H9 (cell line): ENCODE measurements at regions not wholly inside any gene's neighbourhood (a gene's known extent, or its start where the extent isn't known, plus 50 kb on each side); places are given as distances from the start of the nearest gene placed in this dataset.

Experiments used
- DNase-seq: peaks from one replicate; pipeline ENCODE4 v3.0.0-alpha.2; 2017
- H2AFZ ChIP-seq: one replicate; pipeline ENCODE4 v1.6.1; 2013; ENCODE audit warnings: mild to moderate bottlenecking, low read length, control low read depth, moderate library complexity
- H2AK5ac ChIP-seq: 2 replicates; pipeline ENCODE4 v1.6.1; 2013; ENCODE audit warnings: low read length, control low read depth, mixed read lengths; ENCODE audit not compliant: insufficient read length
- H2BK120ac ChIP-seq: one replicate; pipeline ENCODE4 v1.6.1; 2013; ENCODE audit warnings: low read depth, mild to moderate bottlenecking, low read length, control low read depth, inconsistent platforms; ENCODE audit not compliant: poor library complexity, severe bottlenecking
- H2BK12ac ChIP-seq: 2 replicates; pipeline ENCODE4 v1.6.1; 2013; ENCODE audit warnings: low read length, control low read depth, mixed read lengths, low read depth; ENCODE audit not compliant: insufficient read length
- H2BK15ac ChIP-seq: 2 replicates; pipeline ENCODE4 v1.6.1; 2013; ENCODE audit warnings: low read depth, low read length, control low read depth
- H2BK20ac ChIP-seq: one replicate; pipeline ENCODE4 v1.6.1; 2013; ENCODE audit warnings: low read depth, mild to moderate bottlenecking, low read length, control low read depth, inconsistent platforms; ENCODE audit not compliant: poor library complexity, severe bottlenecking
- H2BK5ac ChIP-seq: 2 replicates; pipeline ENCODE4 v1.6.1; 2013; ENCODE audit warnings: low read length, control low read depth, mixed read lengths; ENCODE audit not compliant: insufficient read length
- H3K14ac ChIP-seq: 2 replicates; pipeline ENCODE4 v1.6.1; 2013; ENCODE audit warnings: low read length, control low read depth; ENCODE audit not compliant: insufficient read depth
- H3K18ac ChIP-seq: 2 replicates; pipeline ENCODE4 v1.6.1; 2013; ENCODE audit warnings: low read depth, mild to moderate bottlenecking, mixed read lengths, low read length, control low read depth; ENCODE audit not compliant: insufficient read length
- H3K23ac ChIP-seq: 2 replicates; pipeline ENCODE4 v1.6.1; 2013; ENCODE audit warnings: low read length, control low read depth, mixed read lengths, low read depth; ENCODE audit not compliant: insufficient read length
- H3K23me2 ChIP-seq: 2 replicates; pipeline ENCODE4 v1.6.1; 2013; ENCODE audit warnings: low read depth, mild to moderate bottlenecking, mixed read lengths, low read length, control low read depth; ENCODE audit not compliant: insufficient read length, poor library complexity, severe bottlenecking
- H3K27ac ChIP-seq: 2 replicates; pipeline ENCODE4 v1.5.1; 2013; ENCODE audit warnings: low read length, control low read depth, mixed read lengths, low read depth; ENCODE audit not compliant: insufficient read length
- H3K27me3 ChIP-seq: 2 replicates; pipeline ENCODE4 v1.6.1; 2013; ENCODE audit warnings: low read length, control low read depth, inconsistent platforms; ENCODE audit not compliant: insufficient read depth
- H3K4ac ChIP-seq: 2 replicates; pipeline ENCODE4 v1.6.1; 2013; ENCODE audit warnings: low read depth, mild to moderate bottlenecking, control low read depth, inconsistent platforms, low read length, moderate library complexity
- H3K4me1 ChIP-seq: 2 replicates; pipeline ENCODE4 v1.6.1; 2013; ENCODE audit warnings: low read length, control low read depth, inconsistent platforms; ENCODE audit not compliant: insufficient read depth
- H3K4me2 ChIP-seq: 2 replicates; pipeline ENCODE4 v1.6.1; 2013; ENCODE audit warnings: low read length, control low read depth, mixed read lengths; ENCODE audit not compliant: insufficient read length, insufficient read depth
- H3K56ac ChIP-seq: 2 replicates; pipeline ENCODE4 v1.6.1; 2013; ENCODE audit warnings: low read depth, mild to moderate bottlenecking, mixed read lengths, low read length, control low read depth; ENCODE audit not compliant: insufficient read length
- H3K79me1 ChIP-seq: 2 replicates; pipeline ENCODE4 v1.6.1; 2013; ENCODE audit warnings: low read depth, mild to moderate bottlenecking, moderate library complexity, low read length, control low read depth, inconsistent platforms; ENCODE audit not compliant: insufficient read depth, poor library complexity, severe bottlenecking
- H3K79me2 ChIP-seq: 2 replicates; pipeline ENCODE4 v1.6.1; 2013; ENCODE audit warnings: low read length, control low read depth, inconsistent platforms; ENCODE audit not compliant: insufficient read depth
- H3K9ac ChIP-seq: 2 replicates; pipeline ENCODE4 v1.6.1; 2013; ENCODE audit warnings: low read length, control low read depth, mixed read lengths; ENCODE audit not compliant: insufficient read length; ENCODE audit errors: extremely low read depth
- H3K9me3 ChIP-seq: one replicate; pipeline ENCODE4 v1.6.1; 2013; ENCODE audit warnings: low read depth, low read length, inconsistent platforms; ENCODE audit not compliant: control insufficient read depth
- H3T11ph ChIP-seq: one replicate; pipeline ENCODE4 v1.6.1; 2013; ENCODE audit warnings: mild to moderate bottlenecking, low read length, control low read depth, inconsistent platforms
- H4K20me1 ChIP-seq: one replicate; pipeline ENCODE4 v1.6.1; 2013; ENCODE audit not compliant: control insufficient read depth, insufficient read length, insufficient read depth
- H4K5ac ChIP-seq: 2 replicates; pipeline ENCODE4 v1.6.1; 2013; ENCODE audit warnings: low read depth, mild to moderate bottlenecking, mixed read lengths, low read length, control low read depth; ENCODE audit not compliant: insufficient read length
- H4K8ac ChIP-seq: replicated peaks from 2 replicates; pipeline ENCODE4 v1.6.1; 2013; ENCODE audit warnings: low read length, control low read depth, mixed read lengths, low read depth; ENCODE audit not compliant: insufficient read length
- H4K91ac ChIP-seq: 2 replicates; pipeline ENCODE4 v1.6.1; 2013; ENCODE audit warnings: low read depth, mild to moderate bottlenecking, moderate library complexity, mixed read lengths, low read length, control low read depth; ENCODE audit not compliant: insufficient read length
- H3K27ac Mint-ChIP-seq, 3 experiments: 2 replicates in 2 of 3; 3 replicates in 1 of 3; pipeline ENCODE4 v1.8.0; 2020 to 2021; ENCODE audit warnings: mixed read lengths in 3 of 3, mild to moderate bottlenecking in 1 of 3, moderate library complexity in 1 of 3
- H3K27me3 Mint-ChIP-seq: 2 replicates; pipeline ENCODE4 v1.8.0; 2021; ENCODE audit warnings: low read depth, mild to moderate bottlenecking, moderate library complexity, mixed read lengths
- H3K36me3 Mint-ChIP-seq, 3 experiments: 2 replicates in 2 of 3; 3 replicates in 1 of 3; pipeline ENCODE4 v1.8.0; 2020 to 2021; ENCODE audit warnings: low read depth in 3 of 3, mixed read lengths in 3 of 3; ENCODE audit not compliant: insufficient read depth in 1 of 3
- H3K4me1 Mint-ChIP-seq, 2 experiments: 2 replicates each; pipeline ENCODE4 v1.8.0; 2020; ENCODE audit warnings: mixed read lengths in 2 of 2
- H3K4me3 Mint-ChIP-seq, 2 experiments: 2 replicates in 1 of 2; 3 replicates in 1 of 2; pipeline ENCODE4 v1.8.0; 2020 to 2021; ENCODE audit warnings: mild to moderate bottlenecking in 2 of 2, mixed read lengths in 2 of 2, moderate library complexity in 1 of 2
- H3K9me3 Mint-ChIP-seq, 2 experiments: 2 replicates in 1 of 2; 3 replicates in 1 of 2; pipeline ENCODE4 v1.8.0; 2020; ENCODE audit warnings: mild to moderate bottlenecking in 2 of 2, mixed read lengths in 2 of 2, moderate library complexity in 1 of 2
- WGBS: extraction: QIAGEN DNeasy Blood & Tissue Kit; methylation state at CpG from one replicate; pipeline ENCODE4 v1.1.7; 2013; ENCODE audit warnings: missing lambda C conversion rate, low lambda C conversion rate, mixed read lengths; ENCODE audit not compliant: insufficient read length; ENCODE audit errors: extremely low coverage; 5-methylcytosine and 5-hydroxymethylcytosine counted together
- TF ChIP-seq, protein P1 (sequence below): fragments of 200-600 bp; sonication (generic); conservative IDR thresholded peaks from 3 replicates; pipeline ENCODE4 v1.8.0; 2021; ENCODE audit warnings: antibody characterized with exemption, mild to moderate bottlenecking

DNA sequence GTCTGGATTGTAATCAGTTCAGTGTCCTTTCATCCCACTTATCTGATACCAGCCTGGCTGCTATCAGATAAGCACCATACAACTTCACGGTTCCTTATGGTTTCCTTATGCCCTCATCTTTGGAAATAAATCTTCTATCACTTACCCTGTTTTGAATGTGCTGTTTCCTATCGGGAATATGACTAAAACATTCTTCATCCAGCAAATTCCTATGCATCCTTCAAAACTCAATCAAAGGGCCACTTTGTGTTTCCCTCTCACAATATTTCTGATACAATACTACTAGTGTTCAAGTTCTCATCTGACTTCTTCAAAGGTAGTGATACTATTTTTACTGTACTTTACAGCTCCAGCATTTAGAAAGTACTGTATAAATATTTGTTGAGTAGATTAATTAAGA, 513.2 kb downstream of the OMA1 start:
- Mint-ChIP-seq H3K27me3 (no peaks in the 10 kb centered on the region; the same call in 1 of the 2 replicates), H3K36me3 (peaks cover 0 to 1% (median 0%) of the 10 kb centered on the region in 3 experiments; a peak in 3 of 7 replicates), H3K4me3 (no peak overlapping the region), H3K4me1 (peaks cover 80 to 81% of the 10 kb centered on the region in 2 experiments), H3K9me3 (no peaks in the 10 kb centered on the region; a peak in 1 of 5 replicates), H3K27ac (peak overlapping the region in 2 of 3 experiments; percentile 80 to 95; a peak in 5 of 7 replicates)
- no peak for DNase-seq
- Histone ChIP-seq H3K14ac (no peak overlapping the region), H3K79me2 (no peaks in the 10 kb centered on the region), H2BK20ac (no peak overlapping the region), H4K91ac (no peak overlapping the region), H4K8ac (no peak overlapping the region), H2BK12ac (no peak overlapping the region), H4K20me1 (no peaks in the 10 kb centered on the region), H3K4me2 (no peak overlapping the region), H4K5ac (no peak overlapping the region), H3K27me3 (no peaks in the 10 kb centered on the region), H3K18ac (no peak overlapping the region), H3K4me1 (peaks cover 22% of the 10 kb centered on the region), H3K4ac (no peak overlapping the region), H3K56ac (no peak overlapping the region), H2BK15ac (no peak overlapping the region), H2AK5ac (no peak overlapping the region), H2BK120ac (no peak overlapping the region), H3K27ac (no peak overlapping the region), H2BK5ac (no peak overlapping the region), H3K9ac (no peak overlapping the region), H3K23ac (no peak overlapping the region), H3T11ph (no peak overlapping the region), H3K23me2 (no peaks in the 10 kb centered on the region), H2AFZ (no peak overlapping the region), H3K79me1 (no peaks in the 10 kb centered on the region), H3K9me3 (no peaks in the 10 kb centered on the region)
- WGBS, result no CpG with 5 or more reads among the region's 2 CpGs
- TF ChIP-seq, protein P1, sequence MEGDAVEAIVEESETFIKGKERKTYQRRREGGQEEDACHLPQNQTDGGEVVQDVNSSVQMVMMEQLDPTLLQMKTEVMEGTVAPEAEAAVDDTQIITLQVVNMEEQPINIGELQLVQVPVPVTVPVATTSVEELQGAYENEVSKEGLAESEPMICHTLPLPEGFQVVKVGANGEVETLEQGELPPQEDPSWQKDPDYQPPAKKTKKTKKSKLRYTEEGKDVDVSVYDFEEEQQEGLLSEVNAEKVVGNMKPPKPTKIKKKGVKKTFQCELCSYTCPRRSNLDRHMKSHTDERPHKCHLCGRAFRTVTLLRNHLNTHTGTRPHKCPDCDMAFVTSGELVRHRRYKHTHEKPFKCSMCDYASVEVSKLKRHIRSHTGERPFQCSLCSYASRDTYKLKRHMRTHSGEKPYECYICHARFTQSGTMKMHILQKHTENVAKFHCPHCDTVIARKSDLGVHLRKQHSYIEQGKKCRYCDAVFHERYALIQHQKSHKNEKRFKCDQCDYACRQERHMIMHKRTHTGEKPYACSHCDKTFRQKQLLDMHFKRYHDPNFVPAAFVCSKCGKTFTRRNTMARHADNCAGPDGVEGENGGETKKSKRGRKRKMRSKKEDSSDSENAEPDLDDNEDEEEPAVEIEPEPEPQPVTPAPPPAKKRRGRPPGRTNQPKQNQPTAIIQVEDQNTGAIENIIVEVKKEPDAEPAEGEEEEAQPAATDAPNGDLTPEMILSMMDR, result no peak
